GM06990 (cell line): ENCODE measurements at regions not wholly inside any gene's neighbourhood (a gene's known extent, or its start where the extent isn't known, plus 50 kb on each side); places are given as distances from the start of the nearest gene placed in this dataset.

Experiments used
- DNase-seq: peaks from one replicate; pipeline ENCODE4 v3.0.0-alpha.2; 2011; ENCODE audit not compliant: insufficient read length; ENCODE audit errors: extremely low read depth
- H3K27me3 ChIP-seq: replicated peaks from 2 replicates; pipeline ENCODE4 v1.6.0; 2011; ENCODE audit warnings: low read length; ENCODE audit not compliant: control insufficient read depth, insufficient read depth
- H3K36me3 ChIP-seq: 2 replicates; pipeline ENCODE4 v1.5.1; 2011; ENCODE audit warnings: low read length; ENCODE audit not compliant: control insufficient read depth, insufficient read depth
- H3K4me3 ChIP-seq: replicated peaks from 2 replicates; pipeline ENCODE4 v1.5.1; 2011; ENCODE audit warnings: low read depth, mild to moderate bottlenecking, control low read depth, low read length
- CTCF ChIP-seq: IDR thresholded peaks from 2 replicates; pipeline ENCODE4 v1.5.1; 2011; ENCODE audit warnings: low read length, control low read depth, mild to moderate bottlenecking, inconsistent platforms; ENCODE audit not compliant: insufficient read depth, poor library complexity, severe bottlenecking

GRCh38 chr2:145591109-145591809 is 1071.3 kb upstream of the ZEB2 start:
- TF ChIP-seq CTCF = no peak
- no peaks in the 10 kb centered on the region for H3K27me3 ChIP-seq
- no peaks in the 10 kb centered on the region for H3K36me3 ChIP-seq
- H3K4me3 ChIP-seq = no peak overlapping the region
- DNase-seq = no peak

GRCh38 chr2:145587922-145588321 is 1068.0 kb upstream of the ZEB2 start:
- H3K27me3 ChIP-seq = no peaks in the 10 kb centered on the region
- H3K36me3 ChIP-seq = no peaks in the 10 kb centered on the region
- no peak for DNase-seq
- H3K4me3 ChIP-seq = no peak overlapping the region
- no peak for TF ChIP-seq CTCF

- no peak for DNase-seq
- TF ChIP-seq CTCF = no peak
- Histone ChIP-seq H3K27me3 (no peaks in the 10 kb centered on the region), H3K4me3 (no peak overlapping the region), H3K36me3 (no peaks in the 10 kb centered on the region)
Measured at GRCh38 chr2:145584353-145584752, 1064.4 kb upstream of the ZEB2 start.

- H3K4me3 ChIP-seq = no peak overlapping the region
Measured at GRCh38 chr2:145573608-145574007, 1053.7 kb upstream of the ZEB2 start.

GRCh38 chr2:145572238-145572637 is 1052.3 kb upstream of the ZEB2 start:
- no peaks in the 10 kb centered on the region for H3K27me3 ChIP-seq
- DNase-seq = no peak
- no peak overlapping the region for H3K4me3 ChIP-seq
- TF ChIP-seq CTCF = no peak
- H3K36me3 ChIP-seq = no peaks in the 10 kb centered on the region

More at GRCh38 chr2:145573608-145574007, 1053.7 kb upstream of the ZEB2 start:
- no peak for DNase-seq
- no peaks in the 10 kb centered on the region for H3K27me3 ChIP-seq
- H3K36me3 ChIP-seq = no peaks in the 10 kb centered on the region
- no peak for TF ChIP-seq CTCF

DNA sequence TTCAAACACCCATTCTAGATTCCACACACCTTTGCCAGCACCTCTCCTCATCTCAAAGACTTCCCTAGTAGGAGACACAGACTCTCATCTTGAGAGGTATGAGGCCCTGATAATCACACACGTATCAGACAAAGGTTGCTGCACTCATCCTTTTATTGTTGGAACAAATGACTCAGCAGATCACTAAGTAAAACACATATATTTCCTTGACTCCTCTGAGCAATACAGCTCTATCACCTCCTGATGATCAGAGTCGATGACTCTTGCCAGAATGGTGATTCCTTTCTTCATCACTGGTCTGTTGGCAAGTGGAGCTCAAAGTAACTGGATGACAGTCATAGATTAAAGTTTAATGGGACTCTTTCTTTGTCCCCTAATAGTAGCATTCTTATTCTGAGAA is 1049.2 kb upstream of the ZEB2 start:
- no peaks in the 10 kb centered on the region for H3K27me3 ChIP-seq
- DNase-seq = no peak
- no peaks in the 10 kb centered on the region for H3K36me3 ChIP-seq
- no peak for TF ChIP-seq CTCF
- H3K4me3 ChIP-seq = no peak overlapping the region
